Liver (tissue), 8 donors: ENCODE measurements at regions not wholly inside any gene's neighbourhood (a gene's known extent, or its start where the extent isn't known, plus 50 kb on each side); places are given as distances from the start of the nearest gene placed in this dataset.

Experiments used
- DNase-seq: peaks from one replicate; pipeline ENCODE4 v3.0.0-alpha.2; 2017; ENCODE audit warnings: low spot score
- H3K27ac ChIP-seq, 2 donors: one replicate each; pipeline ENCODE4 v1.7.0; 2013; ENCODE audit warnings: inconsistent platforms in 2 of 2, low read length in 2 of 2, control low read depth in 1 of 2, low read depth in 1 of 2, mild to moderate bottlenecking in 1 of 2
- H3K27me3 ChIP-seq, 4 donors: one replicate each; pipeline versions ENCODE4 v1.6.1 to v1.7.0; 2013; ENCODE audit warnings: low read length in 3 of 4, inconsistent platforms in 1 of 4, mild to moderate bottlenecking in 1 of 4, moderate library complexity in 1 of 4; ENCODE audit not compliant: control insufficient read depth in 4 of 4, insufficient read depth in 4 of 4
- H3K36me3 ChIP-seq, 4 donors: one replicate each; pipeline versions ENCODE4 v1.6.1 to v1.7.0; 2013; ENCODE audit warnings: low read length in 3 of 4, mild to moderate bottlenecking in 3 of 4, low read depth in 1 of 4, moderate library complexity in 1 of 4; ENCODE audit not compliant: control insufficient read depth in 4 of 4, insufficient read depth in 3 of 4
- H3K4me1 ChIP-seq, 4 donors: one replicate each; pipeline versions ENCODE4 v1.6.1 to v1.7.0; 2013; ENCODE audit warnings: low read length in 3 of 4, mild to moderate bottlenecking in 3 of 4, moderate library complexity in 1 of 4; ENCODE audit not compliant: control insufficient read depth in 4 of 4, insufficient read depth in 4 of 4
- H3K4me3 ChIP-seq, 3 donors: one replicate each; pipeline versions ENCODE4 v1.6.1 to v1.7.0; 2013; ENCODE audit warnings: low read length in 3 of 3, control low read depth in 1 of 3, low read depth in 1 of 3, mild to moderate bottlenecking in 1 of 3
- H3K9ac ChIP-seq, 2 donors: one replicate each; pipeline ENCODE4 v1.7.0; 2013; ENCODE audit warnings: low read length in 2 of 2, mild to moderate bottlenecking in 2 of 2, moderate library complexity in 2 of 2, control low read depth in 1 of 2, low read depth in 1 of 2
- H3K9me3 ChIP-seq, 4 donors: one replicate each; pipeline versions ENCODE4 v1.6.1 to v1.7.0; 2013; ENCODE audit warnings: low read length in 3 of 4; ENCODE audit not compliant: control insufficient read depth in 4 of 4
- ATF3 ChIP-seq: IDR thresholded peaks from 2 replicates; pipeline ENCODE4 v1.6.1; 2016; ENCODE audit warnings: antibody characterized with exemption
- CTCF ChIP-seq: fragments of 150-350 bp; IDR thresholded peaks from 2 replicates; pipeline ENCODE4 v1.5.1; 2017; ENCODE audit warnings: improper control_type of control experiment, low read depth, low read length; ENCODE audit not compliant: missing input control
- EGR1 ChIP-seq, 2 donors: IDR thresholded peaks; 2 replicates each; pipeline ENCODE4 v1.6.1; 2016 to 2018; ENCODE audit warnings: antibody characterized with exemption in 2 of 2, low read depth in 2 of 2
- FOXA1 ChIP-seq: IDR thresholded peaks from 2 replicates; pipeline ENCODE4 v1.6.1; 2016; ENCODE audit warnings: antibody characterized with exemption
- FOXA2 ChIP-seq: IDR thresholded peaks from 2 replicates; pipeline ENCODE4 v1.6.1; 2016; ENCODE audit warnings: antibody characterized with exemption
- GABPA ChIP-seq, 2 donors: IDR thresholded peaks in 1 of 2; conservative IDR thresholded peaks in 1 of 2; 2 replicates each; pipeline ENCODE4 v1.6.1; 2016; ENCODE audit warnings: antibody characterized with exemption in 2 of 2, mild to moderate bottlenecking in 1 of 2, moderate library complexity in 1 of 2
- HNF4A ChIP-seq, 2 donors: conservative IDR thresholded peaks; 2 replicates each; pipeline ENCODE4 v1.6.1; 2016; ENCODE audit warnings: antibody characterized with exemption in 2 of 2, mild to moderate bottlenecking in 2 of 2
- HNF4G ChIP-seq: IDR thresholded peaks from 2 replicates; pipeline ENCODE4 v1.6.1; 2016; ENCODE audit warnings: antibody characterized with exemption
- JUND ChIP-seq, 2 donors: IDR thresholded peaks; 2 replicates each; pipeline ENCODE4 v1.6.1; 2016; ENCODE audit warnings: antibody characterized with exemption in 2 of 2
- NR2F2 ChIP-seq: IDR thresholded peaks from 2 replicates; pipeline ENCODE4 v1.6.1; 2016; ENCODE audit warnings: antibody characterized with exemption
- RAD21 ChIP-seq, 2 donors: IDR thresholded peaks; 2 replicates each; pipeline ENCODE4 v1.6.1; 2016; ENCODE audit warnings: antibody characterized with exemption in 2 of 2, mild to moderate bottlenecking in 2 of 2
- REST ChIP-seq: IDR thresholded peaks from 2 replicates; pipeline ENCODE4 v1.6.1; 2016; ENCODE audit warnings: antibody characterized with exemption, mild to moderate bottlenecking
- RXRA ChIP-seq, 2 donors: IDR thresholded peaks; 2 replicates each; pipeline ENCODE4 v1.6.1; 2017 to 2018; ENCODE audit warnings: antibody characterized with exemption in 2 of 2, mild to moderate bottlenecking in 1 of 2
- SP1 ChIP-seq: IDR thresholded peaks from 2 replicates; pipeline ENCODE4 v1.6.1; 2018; ENCODE audit warnings: antibody characterized with exemption, mild to moderate bottlenecking
- TAF1 ChIP-seq: conservative IDR thresholded peaks from 2 replicates; pipeline ENCODE4 v1.6.1; 2016; ENCODE audit warnings: antibody characterized with exemption, mild to moderate bottlenecking
- YY1 ChIP-seq: IDR thresholded peaks from 2 replicates; pipeline ENCODE4 v1.6.1; 2016; ENCODE audit warnings: antibody characterized with exemption, mild to moderate bottlenecking
- ZBTB33 ChIP-seq: IDR thresholded peaks from 2 replicates; pipeline ENCODE4 v1.6.1; 2016; ENCODE audit warnings: antibody characterized with exemption
- WGBS: extraction: QIAGEN DNeasy Blood & Tissue Kit; methylation state at CpG from one replicate; pipeline ENCODE4 v1.1.7; 2013; 5-methylcytosine and 5-hydroxymethylcytosine counted together
- TF ChIP-seq, protein P1 (sequence below): IDR thresholded peaks from 2 replicates; pipeline ENCODE4 v1.6.1; 2016; ENCODE audit warnings: antibody characterized with exemption
- donor health status: healthy.
- donor health status: healthy.
- donor health status: healthy.
- donor health status: healthy.
- donor health status: healthy.

GRCh38 chr6:4687989-4688947 is 87.9 kb upstream of the CDYL start:
- no peaks in the 10 kb centered on the region for H3K27me3 ChIP-seq
- WGBS: 59% methylated on average over 14 of the region's 14 CpGs
- DNase-seq: no peak
- H3K9me3 ChIP-seq: peaks cover 0 to 3% (median 0%) of the 10 kb centered on the region in 4 donors
- no peak overlapping the region for H3K27ac ChIP-seq
- no peaks in the 10 kb centered on the region for H3K4me1 ChIP-seq
- no peak for TF ChIP-seq HNF4A (conservative IDR thresholded peaks at IDR 0.05)
- TF ChIP-seq YY1: no peak
- TF ChIP-seq, protein P1, sequence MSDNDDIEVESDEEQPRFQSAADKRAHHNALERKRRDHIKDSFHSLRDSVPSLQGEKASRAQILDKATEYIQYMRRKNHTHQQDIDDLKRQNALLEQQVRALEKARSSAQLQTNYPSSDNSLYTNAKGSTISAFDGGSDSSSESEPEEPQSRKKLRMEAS: no peak
- TF ChIP-seq HNF4G: no peak
- TF ChIP-seq TAF1: no peak
- TF ChIP-seq RXRA (IDR thresholded peaks at IDR 0.05): no peak
- TF ChIP-seq CTCF: no peak
- no peak for TF ChIP-seq FOXA2
- no peak for TF ChIP-seq GABPA (IDR thresholded peaks at IDR 0.05 in 1 of 2, conservative IDR thresholded peaks at IDR 0.05 in 1 of 2)
- no peak for TF ChIP-seq JUND (IDR thresholded peaks at IDR 0.05)
- TF ChIP-seq SP1: no peak
- TF ChIP-seq NR2F2: no peak
- TF ChIP-seq FOXA1: no peak
- no peak for TF ChIP-seq RAD21 (IDR thresholded peaks at IDR 0.05)
- no peak for TF ChIP-seq EGR1 (IDR thresholded peaks at IDR 0.05; ENCODE audit: low read depth in 2 of 2)
- no peak for TF ChIP-seq ATF3
- TF ChIP-seq ZBTB33: no peak
- no peak for TF ChIP-seq REST
- H3K4me3 ChIP-seq: no peak overlapping the region
- no peak overlapping the region for H3K9ac ChIP-seq
- no peaks in the 10 kb centered on the region for H3K36me3 ChIP-seq
